ENCODE measurements at regions not wholly inside any gene's neighbourhood (a gene's known extent, or its start where the extent isn't known, plus 50 kb on each side); places are given as distances from the start of the nearest gene placed in this dataset.

DNA sequence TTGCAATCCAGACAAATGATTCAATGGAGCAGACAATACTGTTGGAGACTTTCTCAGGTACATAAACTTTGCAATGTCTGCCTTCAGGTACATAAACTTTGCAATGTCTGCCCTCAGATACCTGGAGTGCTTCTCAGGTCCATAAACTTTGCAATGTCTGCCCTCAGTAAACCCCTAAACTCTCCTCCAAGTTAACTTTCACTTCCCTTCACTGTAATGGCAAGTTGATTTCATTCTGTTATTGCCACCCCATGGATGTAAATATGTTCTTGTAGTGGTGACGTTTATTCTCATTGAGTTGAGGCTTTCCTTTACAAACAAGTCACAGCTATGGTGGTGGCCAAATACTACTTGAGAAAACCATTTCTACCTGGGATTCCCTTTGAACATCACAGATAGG, 338.8 kb downstream of the EPM2A start:
- ChIA-PET CTCF (no interaction called here), POLR2A (no interaction called here)
- Histone ChIP-seq H3K79me2 (ENCODE audit: control insufficient read depth, insufficient read depth, low read length) (no peaks in the 10 kb centered on the region), H4K20me1 (ENCODE audit: control insufficient read depth, insufficient read depth, low read length, poor library complexity, severe bottlenecking) (no peaks in the 10 kb centered on the region), H3K27ac (ENCODE audit: low read length in 2 of 2) (no peak overlapping the region), H3K27me3 (replicated peaks in 1 of 4; ENCODE audit: control extremely low read depth in 1 of 4, control insufficient read depth in 3 of 4, insufficient read depth in 4 of 4, low read length in 3 of 4) (no peaks in the 10 kb centered on the region), H3K36me3 (replicated peaks in 1 of 2; ENCODE audit: control extremely low read depth in 1 of 2, control insufficient read depth in 1 of 2, extremely low read depth in 1 of 2, insufficient read depth in 2 of 2, low read length in 1 of 2) (no peaks in the 10 kb centered on the region), H2AFZ (ENCODE audit: insufficient read depth, low read depth, low read length, poor library complexity, severe bottlenecking) (no peak overlapping the region), H3K4me2 (replicated peaks; ENCODE audit: low read depth, low read length, poor library complexity, severe bottlenecking) (no peak overlapping the region), H3K4me3 (ENCODE audit: control extremely low read depth in 1 of 5, extremely low read depth in 1 of 5, insufficient read depth in 1 of 5, low read depth in 2 of 5, low read length in 4 of 5) (no peak overlapping the region), H3K9me3 (ENCODE audit: control extremely low read depth in 1 of 3, control insufficient read depth in 2 of 3, insufficient read depth in 1 of 3, low read length in 2 of 3) (no peaks in the 10 kb centered on the region), H3K9ac (ENCODE audit: low read length) (no peak overlapping the region), H3K4me1 (ENCODE audit: control insufficient read depth in 2 of 2, insufficient read depth in 2 of 2, low read length in 2 of 2) (no peaks in the 10 kb centered on the region)
- intact Hi-C loops (cut with micrococcal nuclease) = no loop called here
- Mint-ChIP-seq H3K27ac (no peak overlapping the region), H3K27me3 (no peaks in the 10 kb centered on the region), H3K4me1 (no peaks in the 10 kb centered on the region), H3K4me3 (no peak overlapping the region), H3K9me3 (ENCODE audit: insufficient read depth) (no peaks in the 10 kb centered on the region)
- ATAC-seq (ENCODE audit: low read depth) = no peak
- no CpG with 5 or more reads among the region's 1 CpG for WGBS (ENCODE audit: insufficient coverage)
- DNase-seq = no peak
- TF ChIP-seq EZH2 (IDR thresholded peaks at IDR 0.05; ENCODE audit: borderline replicate concordance, insufficient read depth, low read depth, low read length, poor library complexity, severe bottlenecking) = no peak
- TF ChIP-seq, protein P1, sequence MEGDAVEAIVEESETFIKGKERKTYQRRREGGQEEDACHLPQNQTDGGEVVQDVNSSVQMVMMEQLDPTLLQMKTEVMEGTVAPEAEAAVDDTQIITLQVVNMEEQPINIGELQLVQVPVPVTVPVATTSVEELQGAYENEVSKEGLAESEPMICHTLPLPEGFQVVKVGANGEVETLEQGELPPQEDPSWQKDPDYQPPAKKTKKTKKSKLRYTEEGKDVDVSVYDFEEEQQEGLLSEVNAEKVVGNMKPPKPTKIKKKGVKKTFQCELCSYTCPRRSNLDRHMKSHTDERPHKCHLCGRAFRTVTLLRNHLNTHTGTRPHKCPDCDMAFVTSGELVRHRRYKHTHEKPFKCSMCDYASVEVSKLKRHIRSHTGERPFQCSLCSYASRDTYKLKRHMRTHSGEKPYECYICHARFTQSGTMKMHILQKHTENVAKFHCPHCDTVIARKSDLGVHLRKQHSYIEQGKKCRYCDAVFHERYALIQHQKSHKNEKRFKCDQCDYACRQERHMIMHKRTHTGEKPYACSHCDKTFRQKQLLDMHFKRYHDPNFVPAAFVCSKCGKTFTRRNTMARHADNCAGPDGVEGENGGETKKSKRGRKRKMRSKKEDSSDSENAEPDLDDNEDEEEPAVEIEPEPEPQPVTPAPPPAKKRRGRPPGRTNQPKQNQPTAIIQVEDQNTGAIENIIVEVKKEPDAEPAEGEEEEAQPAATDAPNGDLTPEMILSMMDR (IDR thresholded peaks at IDR 0.05) = no peak

DNA sequence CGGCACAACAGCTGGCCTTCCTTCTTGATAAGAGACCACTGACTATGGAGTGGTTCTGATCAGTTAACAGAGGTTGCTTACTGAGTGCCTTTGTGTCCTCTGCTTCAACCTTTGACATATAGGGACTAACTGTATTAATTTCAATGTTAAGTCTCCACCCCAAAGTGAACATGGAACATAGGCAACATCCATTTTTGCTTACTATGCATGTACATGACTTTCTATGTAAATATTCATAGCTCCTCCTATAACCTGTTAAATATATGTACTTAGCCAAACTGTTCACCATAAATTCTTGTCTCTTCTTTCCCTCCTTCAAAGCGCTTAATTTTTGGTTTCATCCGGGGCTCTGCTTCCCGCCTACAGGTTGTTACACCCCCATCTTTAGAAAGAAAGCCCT, 334.8 kb downstream of the EPM2A start:
- POLR2A ChIA-PET = no interaction called here

More for the DNA sequence above, 334.8 kb downstream of the EPM2A start:
- no peak overlapping the region for H3K27ac Mint-ChIP-seq
- Histone ChIP-seq H3K9ac (ENCODE audit: low read length) (no peak overlapping the region), H3K27me3 (replicated peaks in 1 of 4; ENCODE audit: control extremely low read depth in 1 of 4, control insufficient read depth in 3 of 4, insufficient read depth in 4 of 4, low read length in 3 of 4) (no peaks in the 10 kb centered on the region), H3K36me3 (replicated peaks in 1 of 2; ENCODE audit: control extremely low read depth in 1 of 2, control insufficient read depth in 1 of 2, extremely low read depth in 1 of 2, insufficient read depth in 2 of 2, low read length in 1 of 2) (no peaks in the 10 kb centered on the region), H3K4me3 (ENCODE audit: control extremely low read depth in 1 of 5, extremely low read depth in 1 of 5, insufficient read depth in 1 of 5, low read depth in 2 of 5, low read length in 4 of 5) (no peak overlapping the region), H3K27ac (ENCODE audit: low read length in 2 of 2) (no peak overlapping the region), H3K4me2 (replicated peaks; ENCODE audit: low read depth, low read length, poor library complexity, severe bottlenecking) (no peak overlapping the region), H3K9me3 (ENCODE audit: control extremely low read depth in 1 of 3, control insufficient read depth in 2 of 3, insufficient read depth in 1 of 3, low read length in 2 of 3) (no peaks in the 10 kb centered on the region), H2AFZ (ENCODE audit: insufficient read depth, low read depth, low read length, poor library complexity, severe bottlenecking) (no peak overlapping the region), H4K20me1 (ENCODE audit: control insufficient read depth, insufficient read depth, low read length, poor library complexity, severe bottlenecking) (no peaks in the 10 kb centered on the region), H3K79me2 (ENCODE audit: control insufficient read depth, insufficient read depth, low read length) (no peaks in the 10 kb centered on the region), H3K4me1 (ENCODE audit: control insufficient read depth in 2 of 2, insufficient read depth in 2 of 2, low read length in 2 of 2) (no peaks in the 10 kb centered on the region)
- intact Hi-C loops (cut with micrococcal nuclease) = no loop called here
- no peak overlapping the region for H3K4me3 Mint-ChIP-seq
- no CpG with 5 or more reads among the region's 4 CpGs for WGBS (ENCODE audit: insufficient coverage)
- CTCF ChIA-PET = no interaction called here
- no peaks in the 10 kb centered on the region for H3K4me1 Mint-ChIP-seq
- no peak for TF ChIP-seq EZH2 (IDR thresholded peaks at IDR 0.05; ENCODE audit: borderline replicate concordance, insufficient read depth, low read depth, low read length, poor library complexity, severe bottlenecking)
- TF ChIP-seq, protein P1 (IDR thresholded peaks at IDR 0.05) = no peak
- DNase-seq (no peak), ATAC-seq (ENCODE audit: low read depth) (no peak)
- no peaks in the 10 kb centered on the region for H3K27me3 Mint-ChIP-seq
- no peaks in the 10 kb centered on the region for H3K9me3 Mint-ChIP-seq (ENCODE audit: insufficient read depth)
